CD4-positive, alpha-beta memory T cell (primary cell): ENCODE measurements at regions not wholly inside any gene's neighbourhood (a gene's known extent, or its start where the extent isn't known, plus 50 kb on each side); places are given as distances from the start of the nearest gene placed in this dataset.

ENCODE experiments used
- CTCF ChIA-PET: fragments of 350-600 bp; sonication (Branson Sonifier 250); formaldehyde crosslinking; loops from one replicate; lab custom pipeline; 2021; ENCODE audit warnings: inconsistent platforms; ENCODE audit not compliant: partially characterized antibody; lab: Charles Lee
- POLR2A ChIA-PET: fragments of 350-600 bp; sonication (Branson Sonifier 250); formaldehyde crosslinking; loops from one replicate; lab custom pipeline; 2021; ENCODE audit not compliant: partially characterized antibody; lab: Charles Lee
- DNase-seq, 5 donors: peaks; one replicate each; pipeline versions ENCODE4 v3.0.0 to v3.0.0-alpha.2; 2020 to 2022; ENCODE audit warnings: mixed read lengths in 1 of 5
- H3K27ac ChIP-seq: one replicate; pipeline ENCODE4 v1.7.0; 2013; ENCODE audit warnings: low read depth, low read length
- H3K27me3 ChIP-seq: 2 replicates; pipeline ENCODE4 v1.7.0; 2013; ENCODE audit warnings: mild to moderate bottlenecking, low read length, moderate library complexity; ENCODE audit not compliant: insufficient read depth
- H3K36me3 ChIP-seq: 2 replicates; pipeline ENCODE4 v1.7.0; 2013; ENCODE audit warnings: mild to moderate bottlenecking, low read length, moderate library complexity; ENCODE audit not compliant: insufficient read depth
- H3K4me1 ChIP-seq: 2 replicates; pipeline ENCODE4 v1.7.0; 2013; ENCODE audit warnings: mild to moderate bottlenecking, low read length, moderate library complexity; ENCODE audit not compliant: insufficient read depth
- H3K4me3 ChIP-seq, 2 donors: one replicate each; pipeline ENCODE4 v1.7.0; 2013; ENCODE audit warnings: low read length in 2 of 2, mild to moderate bottlenecking in 1 of 2
- H3K9me3 ChIP-seq, 2 donors: one replicate each; pipeline ENCODE4 v1.7.0; 2013; ENCODE audit warnings: low read length in 2 of 2, control low read depth in 1 of 2; ENCODE audit not compliant: control insufficient read depth in 1 of 2
- H3K27ac Mint-ChIP-seq, 7 donors: one replicate each; pipeline ENCODE4 v1.8.0; 2020 to 2021; ENCODE audit warnings: mixed read lengths in 7 of 7, mild to moderate bottlenecking in 6 of 7, inconsistent platforms in 3 of 7, moderate library complexity in 3 of 7
- H3K27me3 Mint-ChIP-seq, 2 donors: one replicate each; pipeline ENCODE4 v1.8.0; 2020 to 2021; ENCODE audit warnings: mixed read lengths in 2 of 2
- H3K36me3 Mint-ChIP-seq, 2 donors: one replicate each; pipeline ENCODE4 v1.8.0; 2020 to 2021; ENCODE audit warnings: mixed read lengths in 2 of 2, inconsistent platforms in 1 of 2, mild to moderate bottlenecking in 1 of 2
- H3K4me1 Mint-ChIP-seq, 4 donors: one replicate each; pipeline ENCODE4 v1.8.0; 2020 to 2021; ENCODE audit warnings: mixed read lengths in 4 of 4, mild to moderate bottlenecking in 1 of 4
- H3K4me3 Mint-ChIP-seq, 8 donors: one replicate each; pipeline ENCODE4 v1.8.0; 2020 to 2021; ENCODE audit warnings: mixed read lengths in 8 of 8, mild to moderate bottlenecking in 7 of 8, moderate library complexity in 6 of 8, inconsistent platforms in 3 of 8
- H3K9me3 Mint-ChIP-seq, 8 donors: one replicate each; pipeline ENCODE4 v1.8.0; 2020 to 2021; ENCODE audit warnings: mixed read lengths in 8 of 8, mild to moderate bottlenecking in 5 of 8, inconsistent platforms in 3 of 8, moderate library complexity in 1 of 8
- intact Hi-C: fragments of 100-400 bp; cut with micrococcal nuclease; formaldehyde crosslinking; loops from one replicate; pipeline ENCODE4 v1.15.1; 2023

- ChIA-PET CTCF (no interaction called here), POLR2A (no interaction called here)
- Mint-ChIP-seq H3K4me3 (no peak overlapping the region), H3K36me3 (no peaks in the 10 kb centered on the region), H3K27me3 (peaks cover 1% of the 10 kb centered on the region in 2 donors), H3K27ac (no peak overlapping the region), H3K9me3 (peaks cover 0 to 1% (median 0%) of the 10 kb centered on the region in 8 donors), H3K4me1 (no peaks in the 10 kb centered on the region)
- intact Hi-C loops = no loop called here
- no peak overlapping the region for H3K27ac ChIP-seq
- H3K9me3 ChIP-seq = no peaks in the 10 kb centered on the region
- no peak for DNase-seq
- no peaks in the 10 kb centered on the region for H3K36me3 ChIP-seq
- H3K4me3 ChIP-seq = no peak overlapping the region
- no peaks in the 10 kb centered on the region for H3K27me3 ChIP-seq
- no peaks in the 10 kb centered on the region for H3K4me1 ChIP-seq
Measured at GRCh38 chr11:27242591-27242990, 120.4 kb downstream of the CCDC34 start.

GRCh38 chr11:27241311-27242122 lies 121.5 kb downstream of the CCDC34 start:
- Mint-ChIP-seq H3K4me3 (no peak overlapping the region), H3K36me3 (no peaks in the 10 kb centered on the region), H3K27ac (no peak overlapping the region), H3K27me3 (peaks cover 1% of the 10 kb centered on the region in 2 donors), H3K4me1 (no peaks in the 10 kb centered on the region), H3K9me3 (peaks cover 0 to 1% (median 0%) of the 10 kb centered on the region in 8 donors)
- no peak for DNase-seq
- Histone ChIP-seq H3K27ac (no peak overlapping the region), H3K36me3 (no peaks in the 10 kb centered on the region), H3K9me3 (no peaks in the 10 kb centered on the region), H3K4me3 (no peak overlapping the region), H3K27me3 (no peaks in the 10 kb centered on the region), H3K4me1 (no peaks in the 10 kb centered on the region)
- ChIA-PET POLR2A (no interaction called here), CTCF (no interaction called here)
- intact Hi-C loops = no loop called here

DNA sequence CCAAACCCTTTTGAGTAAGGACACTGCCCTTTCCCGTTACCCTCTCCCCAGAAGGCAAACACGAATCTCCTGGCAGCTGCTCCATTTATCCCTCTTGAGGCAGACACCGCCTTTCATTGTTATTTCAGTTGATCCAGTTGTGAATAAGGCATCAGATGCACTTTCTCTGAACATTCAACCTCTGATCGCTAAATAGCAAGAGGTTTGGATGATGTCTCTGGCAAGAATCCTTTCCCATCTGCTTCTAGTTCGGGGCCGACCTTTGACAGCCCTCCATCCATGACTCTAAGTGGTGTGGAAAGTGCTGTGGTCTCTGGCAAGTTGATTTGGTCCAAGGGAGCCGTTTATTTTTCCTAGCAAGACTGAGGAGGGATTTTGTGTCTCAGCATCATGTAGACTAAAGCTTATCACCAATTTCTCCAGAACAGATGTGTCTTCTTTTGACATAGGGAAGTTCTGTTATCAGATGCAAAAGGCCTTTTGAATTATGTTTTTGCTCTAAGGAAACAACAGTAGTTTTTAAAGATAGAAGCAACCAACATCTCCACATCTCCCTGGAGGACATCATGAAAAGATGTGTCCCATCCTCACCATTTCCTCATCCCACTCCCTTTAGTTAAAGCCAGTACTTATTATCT lies 123.6 kb downstream of the CCDC34 start:
- Histone ChIP-seq H3K36me3 (no peaks in the 10 kb centered on the region), H3K4me1 (no peaks in the 10 kb centered on the region), H3K4me3 (no peak overlapping the region), H3K9me3 (no peaks in the 10 kb centered on the region), H3K27ac (no peak overlapping the region), H3K27me3 (no peaks in the 10 kb centered on the region)
- H3K36me3 Mint-ChIP-seq = no peaks in the 10 kb centered on the region
- H3K27me3 Mint-ChIP-seq = peaks cover 0 to 1% of the 10 kb centered on the region in 2 donors
- no peak for DNase-seq
- intact Hi-C loops = no loop called here
- no peak overlapping the region for H3K4me3 Mint-ChIP-seq
- H3K4me1 Mint-ChIP-seq = no peaks in the 10 kb centered on the region
- peaks cover 0 to 1% (median 0%) of the 10 kb centered on the region in 8 donors for H3K9me3 Mint-ChIP-seq
- H3K27ac Mint-ChIP-seq = no peak overlapping the region
- ChIA-PET POLR2A (no interaction called here), CTCF (no interaction called here)

DNA sequence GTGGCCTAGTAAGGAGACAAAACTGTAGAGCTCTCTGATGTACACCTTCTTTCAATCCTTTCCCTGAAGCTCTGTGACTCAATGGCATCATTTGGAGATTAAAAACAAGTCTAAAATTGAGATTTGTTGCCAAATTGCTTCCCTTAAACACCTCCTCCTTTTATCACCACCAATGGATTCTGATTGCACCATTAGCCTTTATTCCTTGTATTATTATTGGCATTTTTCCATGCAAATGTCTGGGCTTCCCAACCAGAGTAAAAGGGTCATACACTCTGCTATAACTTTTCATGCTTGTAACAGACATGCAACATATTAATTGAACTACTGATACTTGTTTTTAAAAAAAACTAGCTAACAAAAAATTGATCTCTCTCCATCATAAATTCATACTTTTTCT lies 124.2 kb downstream of the CCDC34 start:
- no peak overlapping the region for H3K4me3 Mint-ChIP-seq

GRCh38 chr11:27237643-27238042 lies 125.4 kb downstream of the CCDC34 start:
- Histone ChIP-seq H3K27me3 (no peaks in the 10 kb centered on the region), H3K9me3 (no peaks in the 10 kb centered on the region), H3K4me1 (no peaks in the 10 kb centered on the region), H3K36me3 (no peaks in the 10 kb centered on the region), H3K4me3 (no peak overlapping the region), H3K27ac (no peak overlapping the region)
- DNase-seq = no peak
- Mint-ChIP-seq H3K4me3 (no peak overlapping the region), H3K9me3 (peaks cover 0 to 1% (median 0%) of the 10 kb centered on the region in 8 donors), H3K4me1 (no peaks in the 10 kb centered on the region), H3K27me3 (peaks cover 0 to 1% of the 10 kb centered on the region in 2 donors), H3K27ac (no peak overlapping the region), H3K36me3 (no peaks in the 10 kb centered on the region)
- CTCF ChIA-PET = no interaction called here
- POLR2A ChIA-PET = no interaction called here
- intact Hi-C loops = no loop called here

More for the DNA sequence above, 124.2 kb downstream of the CCDC34 start:
- POLR2A ChIA-PET = no interaction called here
- Mint-ChIP-seq H3K9me3 (peaks cover 0 to 1% (median 0%) of the 10 kb centered on the region in 8 donors), H3K27ac (no peak overlapping the region), H3K4me1 (no peaks in the 10 kb centered on the region), H3K36me3 (no peaks in the 10 kb centered on the region), H3K27me3 (peaks cover 0 to 1% of the 10 kb centered on the region in 2 donors)
- Histone ChIP-seq H3K27me3 (no peaks in the 10 kb centered on the region), H3K36me3 (no peaks in the 10 kb centered on the region), H3K4me1 (no peaks in the 10 kb centered on the region), H3K9me3 (no peaks in the 10 kb centered on the region), H3K27ac (no peak overlapping the region), H3K4me3 (no peak overlapping the region)
- intact Hi-C loops = no loop called here
- no peak for DNase-seq
- CTCF ChIA-PET = no interaction called here

DNA sequence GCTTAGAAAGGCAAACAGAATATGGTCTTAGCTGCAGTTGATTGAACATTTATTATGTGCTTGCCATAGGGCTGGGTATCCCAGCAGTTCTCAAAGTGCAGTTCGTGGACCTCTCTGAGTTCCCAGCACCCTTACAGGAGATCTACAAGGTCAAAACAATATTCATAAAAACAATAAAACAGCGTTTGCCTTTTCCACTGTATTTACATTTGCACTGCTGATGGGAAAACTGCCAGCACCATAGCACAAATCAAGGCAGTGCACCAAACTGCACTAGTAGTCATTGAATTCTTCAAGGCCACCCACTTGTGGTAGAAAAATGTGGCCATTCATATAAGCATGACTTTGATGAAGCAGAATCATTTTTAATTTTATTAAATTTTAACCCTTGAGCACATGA lies 128.1 kb downstream of the CCDC34 start:
- no peaks in the 10 kb centered on the region for H3K36me3 ChIP-seq
- Mint-ChIP-seq H3K27me3 (no peaks in the 10 kb centered on the region), H3K4me3 (no peak overlapping the region), H3K9me3 (peaks cover 0 to under 1% (median 0%) of the 10 kb centered on the region in 8 donors), H3K36me3 (no peaks in the 10 kb centered on the region), H3K4me1 (no peaks in the 10 kb centered on the region), H3K27ac (no peak overlapping the region)
- no peak for DNase-seq
- ChIA-PET CTCF (no interaction called here), POLR2A (no interaction called here)
- no peaks in the 10 kb centered on the region for H3K27me3 ChIP-seq
- H3K4me3 ChIP-seq = no peak overlapping the region
- no peak overlapping the region for H3K27ac ChIP-seq
- intact Hi-C loops = no loop called here
- no peaks in the 10 kb centered on the region for H3K9me3 ChIP-seq
- H3K4me1 ChIP-seq = no peaks in the 10 kb centered on the region

- H3K27ac ChIP-seq = no peak overlapping the region
- CTCF ChIA-PET = no interaction called here
- H3K4me3 ChIP-seq = no peak overlapping the region
- intact Hi-C loops = no loop called here
- Mint-ChIP-seq H3K9me3 (no peaks in the 10 kb centered on the region), H3K36me3 (no peaks in the 10 kb centered on the region), H3K27ac (no peak overlapping the region), H3K4me3 (no peak overlapping the region), H3K27me3 (peaks cover 0 to 1% of the 10 kb centered on the region in 2 donors), H3K4me1 (no peaks in the 10 kb centered on the region)
- DNase-seq = no peak
- POLR2A ChIA-PET = no interaction called here
- H3K9me3 ChIP-seq = no peaks in the 10 kb centered on the region
- H3K27me3 ChIP-seq = no peaks in the 10 kb centered on the region
- H3K4me1 ChIP-seq = no peaks in the 10 kb centered on the region
- H3K36me3 ChIP-seq = no peaks in the 10 kb centered on the region
Measured at GRCh38 chr11:27234043-27234668, 128.9 kb downstream of the CCDC34 start.
